ENCODE measurements at regions not wholly inside any gene's neighbourhood (a gene's known extent, or its start where the extent isn't known, plus 50 kb on each side); places are given as distances from the start of the nearest gene placed in this dataset.

GRCh38 chr2:216787851-216788540, 71.9 kb downstream of the TNP1 start:
- H3K27ac ChIP-seq: no peak overlapping the region
- no peak for TF ChIP-seq ZFX (IDR thresholded peaks at IDR 0.05; ENCODE audit: borderline replicate concordance)
- TF ChIP-seq CTCF (IDR thresholded peaks at IDR 0.05): no peak

- no peak overlapping the region for H3K27ac ChIP-seq
- TF ChIP-seq ZFX (IDR thresholded peaks at IDR 0.05; ENCODE audit: borderline replicate concordance) (no peak), CTCF (IDR thresholded peaks at IDR 0.05) (no peak)
Observed at GRCh38 chr2:216786676-216787075, 73.2 kb downstream of the TNP1 start.

- H3K27ac ChIP-seq: no peak overlapping the region
- TF ChIP-seq CTCF (IDR thresholded peaks at IDR 0.05) (no peak), ZFX (IDR thresholded peaks at IDR 0.05; ENCODE audit: borderline replicate concordance) (no peak)
Observed at GRCh38 chr2:216784456-216784855, 75.4 kb downstream of the TNP1 start.

- H3K27ac ChIP-seq: no peak overlapping the region
- TF ChIP-seq CTCF (IDR thresholded peaks at IDR 0.05) (no peak), ZFX (IDR thresholded peaks at IDR 0.05; ENCODE audit: borderline replicate concordance) (no peak)
Observed at GRCh38 chr2:216781709-216782108, 78.2 kb downstream of the TNP1 start.

GRCh38 chr2:216780843-216781242, 79.0 kb downstream of the TNP1 start:
- TF ChIP-seq CTCF (IDR thresholded peaks at IDR 0.05): no peak
- TF ChIP-seq ZFX (IDR thresholded peaks at IDR 0.05; ENCODE audit: borderline replicate concordance): no peak
- no peak overlapping the region for H3K27ac ChIP-seq

- no peak for TF ChIP-seq ZFX (IDR thresholded peaks at IDR 0.05; ENCODE audit: borderline replicate concordance)
- TF ChIP-seq CTCF (IDR thresholded peaks at IDR 0.05): peak; percentile 91
- no peak overlapping the region for H3K27ac ChIP-seq
Observed at GRCh38 chr2:216777637-216778273, 82.1 kb downstream of the TNP1 start.

Measured in 22Rv1 (cell line).